Spleen (tissue), 11 donors: ENCODE measurements at regions not wholly inside any gene's neighbourhood (a gene's known extent, or its start where the extent isn't known, plus 50 kb on each side); places are given as distances from the start of the nearest gene placed in this dataset.

Source experiments
- DNase-seq: peaks from one replicate; pipeline ENCODE4 v3.0.0-alpha.2; 2020
- H3K27ac ChIP-seq, 8 donors: fragments of 200-600 bp; sonication (generic) in 7 of 8; 1 replicate in 4 of 8; 2 replicates in 4 of 8; pipeline versions ENCODE4 v1.5.0 to v1.8.0; 2016 to 2021; ENCODE audit warnings: inconsistent platforms in 4 of 8, mild to moderate bottlenecking in 4 of 8, moderate library complexity in 1 of 8
- H3K27me3 ChIP-seq, 7 donors: fragments of 200-600 bp; sonication (generic) in 6 of 7; replicated peaks in 1 of 7; 1 replicate in 4 of 7; 2 replicates in 3 of 7; pipeline versions ENCODE4 v1.5.0 to v1.8.0; 2016 to 2021; ENCODE audit warnings: inconsistent platforms in 3 of 7, mild to moderate bottlenecking in 1 of 7
- H3K36me3 ChIP-seq, 6 donors: fragments of 200-600 bp; sonication (generic) in 5 of 6; 1 replicate in 4 of 6; 2 replicates in 2 of 6; pipeline versions ENCODE4 v1.5.0 to v1.8.0; 2016 to 2021; ENCODE audit warnings: inconsistent platforms in 2 of 6
- H3K4me1 ChIP-seq, 6 donors: fragments of 200-600 bp; sonication (generic) in 5 of 6; 1 replicate in 3 of 6; 2 replicates in 3 of 6; pipeline versions ENCODE4 v1.5.0 to v1.8.0; 2016 to 2021; ENCODE audit warnings: inconsistent platforms in 3 of 6
- H3K4me3 ChIP-seq, 8 donors: fragments of 200-600 bp; sonication (generic) in 7 of 8; 1 replicate in 4 of 8; 2 replicates in 4 of 8; pipeline versions ENCODE4 v1.5.0 to v1.8.0; 2016 to 2021; ENCODE audit warnings: inconsistent platforms in 4 of 8, mild to moderate bottlenecking in 4 of 8, moderate library complexity in 2 of 8
- H3K9me3 ChIP-seq, 8 donors: fragments of 200-600 bp; sonication (generic) in 7 of 8; 1 replicate in 4 of 8; 2 replicates in 4 of 8; pipeline versions ENCODE4 v1.5.0 to v1.8.0; 2016 to 2021; ENCODE audit warnings: inconsistent platforms in 4 of 8
- CTCF ChIP-seq, 11 experiments: fragments of 200-600 bp in 7 of 11; fragments of 450-650 bp in 4 of 11; sonication (generic) in 4 of 11; IDR thresholded peaks in 8 of 11; conservative IDR thresholded peaks in 3 of 11; 1 replicate in 7 of 11; 2 replicates in 4 of 11; pipeline versions ENCODE4 v1.4.0 to v1.8.0; 2016 to 2021; ENCODE audit warnings: antibody characterized with exemption in 11 of 11, inconsistent platforms in 4 of 11, mild to moderate bottlenecking in 1 of 11
- POLR2A ChIP-seq, 3 donors: fragments of 450-650 bp; IDR thresholded peaks; one replicate each; pipeline ENCODE4 v1.5.1; 2017; ENCODE audit warnings: antibody characterized with exemption in 3 of 3, mild to moderate bottlenecking in 1 of 3
- POLR2AphosphoS5 ChIP-seq, 3 donors: sonication (generic); formaldehyde crosslinking; IDR thresholded peaks; one replicate each; pipeline ENCODE4 v1.5.1; 2017; ENCODE audit warnings: antibody characterized with exemption in 3 of 3
- WGBS, 5 donors: extraction: QIAGEN DNeasy Blood & Tissue Kit in 3 of 5; methylation state at CpG; one replicate each; pipeline versions ENCODE4 v1.1.5 to v1.1.7; 2013 to 2018; 5-methylcytosine and 5-hydroxymethylcytosine counted together
- intact Hi-C: fragments of 100-400 bp; cut with DNase I; formaldehyde crosslinking; loops from one replicate; pipeline ENCODE4 v1.15.0; 2023; ENCODE audit warnings: low total_unique reads
- donor health status: healthy with polysubstance abuse.
- donor health status: DM: no; HTN: no; CAD: no; lungs with moderate emphysema.
- donor health status: DM: no; HTN: no; CAD: no.
- donor health status: Bipolar disorder and iron deficiency.
- donor health status: healthy.
- donor health status: DM: no; HTN: no; CAD: no.
- donor health status: DM: yes; HTN: yes; CAD: no.

- H3K27me3 ChIP-seq, result no peaks in the 10 kb centered on the region
- H3K4me3 ChIP-seq, result no peak overlapping the region
- intact Hi-C loops, result no loop called here
- H3K27ac ChIP-seq, result no peak overlapping the region
- H3K9me3 ChIP-seq, result peaks cover 0 to 4% (median 0%) of the 10 kb centered on the region in 8 donors
- H3K4me1 ChIP-seq, result no peaks in the 10 kb centered on the region
- no peak for DNase-seq
- WGBS, 5 donors, result 79 to 91% (median 85%) methylated on average over 3 of the region's 3 CpGs
- TF ChIP-seq POLR2AphosphoS5 (IDR thresholded peaks at IDR 0.05), result no peak
- TF ChIP-seq CTCF (IDR thresholded peaks at IDR 0.05 in 8 of 11, conservative IDR thresholded peaks at IDR 0.05 in 3 of 11), result no peak
- no peak for TF ChIP-seq POLR2A (IDR thresholded peaks at IDR 0.05)
- H3K36me3 ChIP-seq, result no peaks in the 10 kb centered on the region
Measured at GRCh38 chr7:135845415-135846075, 96.9 kb upstream of the FAM180A start.

DNA sequence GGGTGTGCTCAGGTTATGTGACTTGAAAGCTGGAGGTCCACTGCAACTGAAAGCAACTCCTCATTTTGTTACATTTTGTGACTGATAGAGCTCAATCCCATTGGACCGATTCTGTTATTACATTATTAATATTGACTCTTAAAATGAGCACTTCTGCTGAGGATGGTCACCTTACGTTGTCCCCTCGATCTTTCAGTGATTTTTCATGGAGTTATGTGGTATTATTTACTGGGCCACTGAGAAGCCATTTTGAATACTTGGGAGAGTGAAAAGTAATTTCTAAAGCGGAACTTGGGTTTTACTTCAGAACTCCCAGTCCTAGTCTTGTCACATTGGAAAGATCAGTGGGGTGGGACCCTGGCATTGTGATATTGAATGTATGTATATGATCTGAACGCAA is 96.3 kb upstream of the FAM180A start:
- Histone ChIP-seq H3K4me1 (no peaks in the 10 kb centered on the region), H3K27me3 (no peaks in the 10 kb centered on the region), H3K27ac (no peak overlapping the region), H3K4me3 (no peak overlapping the region), H3K36me3 (no peaks in the 10 kb centered on the region), H3K9me3 (peaks cover 0 to 4% (median 0%) of the 10 kb centered on the region in 8 donors)
- intact Hi-C loops, result no loop called here
- TF ChIP-seq POLR2A (IDR thresholded peaks at IDR 0.05), result no peak
- TF ChIP-seq CTCF (IDR thresholded peaks at IDR 0.05 in 8 of 11, conservative IDR thresholded peaks at IDR 0.05 in 3 of 11), result no peak
- TF ChIP-seq POLR2AphosphoS5 (IDR thresholded peaks at IDR 0.05), result no peak
- 90 to 92% (median 91%) methylated on average over 5 of the region's 5 CpGs for WGBS, 5 donors
- no peak for DNase-seq

- Histone ChIP-seq H3K4me1 (no peaks in the 10 kb centered on the region), H3K4me3 (no peak overlapping the region), H3K27ac (no peak overlapping the region), H3K36me3 (no peaks in the 10 kb centered on the region), H3K9me3 (no peaks in the 10 kb centered on the region), H3K27me3 (no peaks in the 10 kb centered on the region)
- TF ChIP-seq POLR2AphosphoS5 (IDR thresholded peaks at IDR 0.05) (no peak), POLR2A (IDR thresholded peaks at IDR 0.05) (no peak), CTCF (IDR thresholded peaks at IDR 0.05 in 8 of 11, conservative IDR thresholded peaks at IDR 0.05 in 3 of 11) (no peak)
- no peak for DNase-seq
- intact Hi-C loops, result no loop called here
- 63 to 72% (median 70%) methylated on average over 4 of the region's 4 CpGs for WGBS, 5 donors
Measured at GRCh38 chr7:135843214-135843613, 94.6 kb upstream of the FAM180A start.

DNA sequence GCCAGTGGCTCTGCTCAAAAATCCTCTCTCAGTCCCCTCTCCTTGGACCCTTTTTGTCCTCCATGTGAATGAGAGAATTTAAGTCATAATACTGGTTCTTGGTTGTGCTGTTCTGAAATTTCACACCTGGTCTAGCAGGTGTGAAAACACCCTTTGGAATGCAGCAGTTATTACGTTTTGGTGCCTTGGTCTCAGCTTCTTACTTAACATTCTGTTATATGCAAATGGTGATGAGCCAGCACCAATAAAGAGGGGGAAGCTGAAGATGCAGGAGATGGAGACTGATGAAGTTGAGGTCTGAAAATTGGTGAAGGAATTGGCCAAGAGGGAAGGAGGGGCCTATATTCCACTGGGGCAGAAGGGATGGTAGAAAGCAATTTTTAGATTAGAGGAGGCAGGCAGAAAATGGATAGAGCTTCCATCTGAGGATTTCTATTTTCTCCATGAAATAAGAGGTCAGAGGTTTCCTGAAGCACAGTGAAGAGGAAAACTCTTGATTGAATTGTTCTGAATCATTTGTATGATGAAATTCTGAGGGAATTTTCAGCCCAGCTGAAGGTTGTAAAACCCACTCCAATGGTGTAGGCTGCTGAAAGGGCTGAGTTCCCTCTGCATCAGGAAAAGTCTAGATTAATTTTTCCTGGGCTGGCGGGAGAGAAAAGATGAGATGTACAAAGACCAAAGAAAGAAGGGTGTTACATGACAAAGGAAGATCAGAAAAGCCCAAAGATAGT is 94.0 kb upstream of the FAM180A start:
- H3K9me3 ChIP-seq, result no peaks in the 10 kb centered on the region
- H3K4me1 ChIP-seq, result no peaks in the 10 kb centered on the region
- WGBS, 5 donors, result 57 to 80% (median 73%) methylated on average over 2 of the region's 2 CpGs
- H3K27me3 ChIP-seq, result no peaks in the 10 kb centered on the region
- DNase-seq, result no peak
- H3K36me3 ChIP-seq, result no peaks in the 10 kb centered on the region
- TF ChIP-seq POLR2AphosphoS5 (IDR thresholded peaks at IDR 0.05) (no peak), CTCF (IDR thresholded peaks at IDR 0.05 in 8 of 11, conservative IDR thresholded peaks at IDR 0.05 in 3 of 11) (no peak), POLR2A (IDR thresholded peaks at IDR 0.05) (no peak)
- H3K4me3 ChIP-seq, result no peak overlapping the region
- intact Hi-C loops, result no loop called here
- no peak overlapping the region for H3K27ac ChIP-seq
